Esophagus muscularis mucosa (tissue), 4 donors: ENCODE measurements at regions not wholly inside any gene's neighbourhood (a gene's known extent, or its start where the extent isn't known, plus 50 kb on each side); places are given as distances from the start of the nearest gene placed in this dataset.

Experiments used
- DNase-seq: peaks from one replicate; pipeline ENCODE4 v3.0.0-alpha.2; 2017; ENCODE audit errors: extremely low spot score
- H3K27ac ChIP-seq, 4 donors: fragments of 200-600 bp; sonication (generic); replicated peaks in 1 of 4; 1 replicate in 3 of 4; 2 replicates in 1 of 4; pipeline ENCODE4 v1.5.1; 2016 to 2019; ENCODE audit warnings: mild to moderate bottlenecking in 1 of 4
- H3K27me3 ChIP-seq, 4 donors: fragments of 200-600 bp; sonication (generic); one replicate each; pipeline versions ENCODE4 v1.5.1 to v1.6.0; 2016 to 2019
- H3K36me3 ChIP-seq, 4 donors: fragments of 200-600 bp; sonication (generic); one replicate each; pipeline ENCODE4 v1.5.1; 2016 to 2019
- H3K4me1 ChIP-seq, 4 donors: fragments of 200-600 bp; sonication (generic); one replicate each; pipeline ENCODE4 v1.5.1; 2016 to 2019
- H3K4me3 ChIP-seq, 4 donors: fragments of 200-600 bp; sonication (generic); 1 replicate in 2 of 4; 2 replicates in 2 of 4; pipeline ENCODE4 v1.5.1; 2016 to 2019; ENCODE audit warnings: mild to moderate bottlenecking in 4 of 4, moderate library complexity in 1 of 4
- H3K9me3 ChIP-seq, 4 donors: fragments of 200-600 bp; sonication (generic); 1 replicate in 3 of 4; 2 replicates in 1 of 4; pipeline ENCODE4 v1.5.1; 2016 to 2019
- EP300 ChIP-seq: sonication (generic); formaldehyde crosslinking; IDR thresholded peaks from one replicate; pipeline ENCODE4 v1.6.1; 2017; ENCODE audit warnings: antibody characterized with exemption
- POLR2A ChIP-seq: fragments of 450-650 bp; IDR thresholded peaks from one replicate; pipeline ENCODE4 v1.6.1; 2017; ENCODE audit warnings: antibody characterized with exemption, moderate library complexity, mild to moderate bottlenecking, low read depth
- POLR2AphosphoS5 ChIP-seq, 2 donors: sonication (generic); formaldehyde crosslinking; IDR thresholded peaks; one replicate each; pipeline ENCODE4 v1.6.1; 2017; ENCODE audit warnings: antibody characterized with exemption in 2 of 2
- WGBS: methylation state at CpG from one replicate; pipeline ENCODE4 v1.1.5; 2018; 5-methylcytosine and 5-hydroxymethylcytosine counted together
- intact Hi-C: fragments of 100-400 bp; cut with DNase I; formaldehyde crosslinking; loops from one replicate; pipeline ENCODE4 v1.15.1; 2023
- TF ChIP-seq, protein P1 (sequence below), 3 experiments: fragments of 200-600 bp in 2 of 3; fragments of 450-650 bp in 1 of 3; sonication (generic) in 2 of 3; IDR thresholded peaks; one replicate each; pipeline ENCODE4 v1.5.1; 2017 to 2019; ENCODE audit warnings: antibody characterized with exemption in 3 of 3, mild to moderate bottlenecking in 2 of 3, moderate library complexity in 1 of 3

DNA sequence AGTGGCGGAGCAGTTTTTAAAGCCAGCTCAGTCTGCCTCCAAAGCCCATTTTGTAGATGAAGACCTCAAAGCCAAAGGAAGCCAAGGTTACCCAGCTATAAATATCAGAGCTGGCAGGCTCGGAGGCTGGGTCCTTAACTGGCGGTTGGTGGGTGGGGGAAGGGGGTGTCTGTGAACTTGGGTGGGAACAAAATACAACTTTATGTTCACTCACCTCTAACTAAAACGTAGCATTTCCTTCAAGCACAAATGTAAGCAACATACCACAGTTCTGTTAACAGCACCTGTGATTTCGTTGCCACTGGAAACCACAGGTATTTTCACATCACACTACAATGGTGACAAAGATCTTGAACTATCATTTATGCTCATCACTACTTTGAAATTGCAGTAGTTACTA is 99.7 kb upstream of the SYT13 start:
- TF ChIP-seq EP300, result no peak
- no peak for TF ChIP-seq POLR2A
- no peak for TF ChIP-seq POLR2AphosphoS5 (IDR thresholded peaks at IDR 0.05)
- TF ChIP-seq, protein P1, sequence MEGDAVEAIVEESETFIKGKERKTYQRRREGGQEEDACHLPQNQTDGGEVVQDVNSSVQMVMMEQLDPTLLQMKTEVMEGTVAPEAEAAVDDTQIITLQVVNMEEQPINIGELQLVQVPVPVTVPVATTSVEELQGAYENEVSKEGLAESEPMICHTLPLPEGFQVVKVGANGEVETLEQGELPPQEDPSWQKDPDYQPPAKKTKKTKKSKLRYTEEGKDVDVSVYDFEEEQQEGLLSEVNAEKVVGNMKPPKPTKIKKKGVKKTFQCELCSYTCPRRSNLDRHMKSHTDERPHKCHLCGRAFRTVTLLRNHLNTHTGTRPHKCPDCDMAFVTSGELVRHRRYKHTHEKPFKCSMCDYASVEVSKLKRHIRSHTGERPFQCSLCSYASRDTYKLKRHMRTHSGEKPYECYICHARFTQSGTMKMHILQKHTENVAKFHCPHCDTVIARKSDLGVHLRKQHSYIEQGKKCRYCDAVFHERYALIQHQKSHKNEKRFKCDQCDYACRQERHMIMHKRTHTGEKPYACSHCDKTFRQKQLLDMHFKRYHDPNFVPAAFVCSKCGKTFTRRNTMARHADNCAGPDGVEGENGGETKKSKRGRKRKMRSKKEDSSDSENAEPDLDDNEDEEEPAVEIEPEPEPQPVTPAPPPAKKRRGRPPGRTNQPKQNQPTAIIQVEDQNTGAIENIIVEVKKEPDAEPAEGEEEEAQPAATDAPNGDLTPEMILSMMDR (IDR thresholded peaks at IDR 0.05), result no peak
- Histone ChIP-seq H3K4me3 (no peak overlapping the region), H3K27ac (no peak overlapping the region), H3K27me3 (peaks cover 0 to 40% (median 0%) of the 10 kb centered on the region in 4 donors), H3K4me1 (peaks cover 0 to 11% (median 9%) of the 10 kb centered on the region in 4 donors), H3K9me3 (no peaks in the 10 kb centered on the region), H3K36me3 (no peaks in the 10 kb centered on the region)
- intact Hi-C loops, result no loop called here
- no peak for DNase-seq
- WGBS, result 63% methylated on average over 4 of the region's 5 CpGs

DNA sequence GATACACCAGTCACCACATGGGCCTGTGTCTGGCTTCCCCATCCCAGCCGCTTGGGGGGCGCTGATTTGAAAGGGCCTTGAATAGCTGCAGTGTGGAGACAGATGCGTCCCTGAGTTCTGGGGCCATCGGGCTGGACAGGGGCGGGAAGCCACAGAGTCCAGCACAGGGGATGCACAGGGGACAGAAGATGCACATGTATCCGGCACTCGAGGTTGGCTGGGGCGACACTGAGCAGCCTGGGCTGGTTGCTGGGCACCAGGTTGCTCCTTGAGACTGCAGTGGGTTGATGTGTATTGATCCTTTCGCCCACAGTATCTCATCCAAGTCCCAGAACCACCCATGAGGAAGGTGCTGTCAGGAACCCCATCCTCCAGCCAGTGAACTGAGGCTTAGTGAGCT is 99.3 kb upstream of the SYT13 start:
- no peaks in the 10 kb centered on the region for H3K9me3 ChIP-seq
- no peak for TF ChIP-seq EP300
- no peak for TF ChIP-seq POLR2AphosphoS5 (IDR thresholded peaks at IDR 0.05)
- no peak for TF ChIP-seq POLR2A
- TF ChIP-seq, protein P1 (IDR thresholded peaks at IDR 0.05), result no peak
- DNase-seq, result no peak
- H3K36me3 ChIP-seq, result no peaks in the 10 kb centered on the region
- peaks cover 0 to 11% (median 9%) of the 10 kb centered on the region in 4 donors for H3K4me1 ChIP-seq
- H3K4me3 ChIP-seq, result no peak overlapping the region
- WGBS, result no CpG with 5 or more reads among the region's 9 CpGs
- intact Hi-C loops, result no loop called here
- H3K27ac ChIP-seq, result no peak overlapping the region
- H3K27me3 ChIP-seq, result peaks cover 0 to 36% (median 0%) of the 10 kb centered on the region in 4 donors

DNA sequence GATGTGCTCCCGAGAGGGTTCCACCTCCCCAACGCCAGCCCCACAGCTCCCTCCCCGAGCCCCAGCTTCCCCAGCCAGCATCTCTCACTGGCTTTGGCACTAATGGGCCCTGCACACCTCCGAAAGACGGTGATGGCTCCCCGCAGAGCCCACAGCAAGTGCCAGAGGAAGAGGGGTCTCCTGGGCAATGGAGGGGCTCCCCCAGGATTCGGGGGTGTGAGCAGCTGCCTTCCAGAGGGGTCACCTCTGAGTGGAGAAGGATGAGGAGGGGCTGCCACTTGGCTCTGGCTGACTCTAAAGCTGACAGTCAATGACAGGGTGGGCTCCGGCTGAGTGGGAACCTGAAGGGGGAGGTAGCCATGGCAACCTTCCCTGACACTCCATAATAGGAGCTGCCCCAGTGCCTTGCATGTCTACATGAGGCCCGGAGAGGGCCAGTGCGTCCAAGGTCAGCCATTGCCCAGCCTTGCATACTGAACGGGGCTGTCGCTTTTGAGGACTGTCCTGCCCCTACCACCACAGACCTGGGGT is 98.6 kb upstream of the SYT13 start:
- WGBS, result 60% methylated on average over 9 of the region's 12 CpGs

DNA sequence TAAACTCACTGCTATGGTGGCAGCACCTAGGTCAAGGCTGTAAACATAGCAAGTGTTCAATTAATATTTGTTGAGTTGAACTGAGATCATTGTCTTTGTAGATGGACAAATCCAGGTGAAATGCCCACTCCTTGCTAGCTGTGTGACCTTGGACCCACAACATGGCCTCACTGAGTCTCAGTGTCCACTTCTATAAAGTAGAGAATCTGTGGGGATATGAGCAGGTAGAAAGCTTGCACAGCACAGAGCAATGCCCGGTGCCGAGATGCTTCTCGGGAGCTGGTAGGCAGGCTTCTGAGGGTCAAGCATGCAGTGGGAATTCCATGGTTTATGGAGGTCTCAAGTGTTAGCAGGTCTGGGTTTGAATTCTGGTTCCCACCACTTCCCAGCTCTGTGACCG is 97.9 kb upstream of the SYT13 start:
- no peak for TF ChIP-seq POLR2AphosphoS5 (IDR thresholded peaks at IDR 0.05)
- TF ChIP-seq, protein P1 (IDR thresholded peaks at IDR 0.05), result no peak
- intact Hi-C loops, result no loop called here

More for the DNA sequence above, 98.6 kb upstream of the SYT13 start:
- intact Hi-C loops, result no loop called here
- peaks cover 0 to 11% (median 9%) of the 10 kb centered on the region in 4 donors for H3K4me1 ChIP-seq
- no peak overlapping the region for H3K27ac ChIP-seq
- H3K27me3 ChIP-seq, result peaks cover 0 to 41% (median 0%) of the 10 kb centered on the region in 4 donors
- no peak for DNase-seq
- TF ChIP-seq, protein P1 (IDR thresholded peaks at IDR 0.05), result no peak
- no peak for TF ChIP-seq POLR2AphosphoS5 (IDR thresholded peaks at IDR 0.05)
- no peak for TF ChIP-seq EP300
- TF ChIP-seq POLR2A, result no peak
- no peaks in the 10 kb centered on the region for H3K36me3 ChIP-seq
- no peaks in the 10 kb centered on the region for H3K9me3 ChIP-seq
- no peak overlapping the region for H3K4me3 ChIP-seq

DNA sequence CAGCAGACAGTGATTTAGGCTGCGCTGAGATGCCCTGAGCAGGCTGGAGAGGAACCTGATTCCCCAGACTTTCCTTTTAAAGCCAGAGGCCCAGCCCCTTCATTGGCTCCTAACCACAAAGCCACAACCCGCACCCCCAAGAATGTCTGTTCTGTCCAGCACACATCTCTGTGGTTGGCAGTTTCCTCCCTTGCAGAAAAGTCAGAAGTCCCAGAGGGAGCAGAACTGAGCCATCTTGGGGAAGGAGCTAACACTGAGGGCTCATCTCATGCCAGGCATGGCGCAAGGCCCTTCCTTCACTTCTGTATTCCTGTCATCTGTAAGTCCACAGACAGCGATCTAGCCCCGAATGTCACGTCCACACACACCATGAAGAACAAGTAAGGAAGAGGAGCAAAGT is 97.1 kb upstream of the SYT13 start:
- TF ChIP-seq POLR2AphosphoS5 (IDR thresholded peaks at IDR 0.05), result no peak
- Histone ChIP-seq H3K27ac (no peak overlapping the region), H3K36me3 (no peaks in the 10 kb centered on the region), H3K4me3 (no peak overlapping the region), H3K4me1 (peaks cover 0 to 11% (median 9%) of the 10 kb centered on the region in 4 donors), H3K9me3 (no peaks in the 10 kb centered on the region), H3K27me3 (peaks cover 0 to 47% (median 0%) of the 10 kb centered on the region in 4 donors)
- intact Hi-C loops, result no loop called here
- DNase-seq, result no peak
- WGBS, result 55% methylated on average over 5 of the region's 6 CpGs

More for the DNA sequence above, 97.9 kb upstream of the SYT13 start:
- no peak overlapping the region for H3K27ac ChIP-seq
- H3K4me3 ChIP-seq, result no peak overlapping the region
- peaks cover 0 to 11% (median 9%) of the 10 kb centered on the region in 4 donors for H3K4me1 ChIP-seq
- DNase-seq, result no peak
- WGBS, result 89% methylated on average over 4 of the region's 4 CpGs
- peaks cover 0 to 47% (median 0%) of the 10 kb centered on the region in 4 donors for H3K27me3 ChIP-seq
- H3K36me3 ChIP-seq, result no peaks in the 10 kb centered on the region
- H3K9me3 ChIP-seq, result no peaks in the 10 kb centered on the region
